ENCODE measurements at regions not wholly inside any gene's neighbourhood (a gene's known extent, or its start where the extent isn't known, plus 50 kb on each side); places are given as distances from the start of the nearest gene placed in this dataset.
"Not testable (repeated sequence)": the region's sequence is repeated elsewhere in the genome, so short reads cannot be mapped to it uniquely, and the experiment has no call there.

GRCh38 chr6:21914121-21914973 is 320.8 kb downstream of the SOX4 start:
- DNase-seq (ENCODE audit: low read depth): peak; percentile 83

- DNase-seq (ENCODE audit: low read depth): peak; percentile 80
Observed at GRCh38 chr6:21915707-21916260, 322.2 kb downstream of the SOX4 start.

- DNase-seq (ENCODE audit: low read depth): no peak
Observed at GRCh38 chr6:21918041-21918440, 324.5 kb downstream of the SOX4 start.

GRCh38 chr6:21918666-21919065 is 325.1 kb downstream of the SOX4 start:
- DNase-seq (ENCODE audit: low read depth): no peak

GRCh38 chr6:21922086-21922485 is 328.5 kb downstream of the SOX4 start:
- DNase-seq (ENCODE audit: low read depth): peak; percentile 41

GRCh38 chr6:21924002-21924401 is 330.5 kb downstream of the SOX4 start:
- no peak for DNase-seq (ENCODE audit: low read depth)

- no peak for DNase-seq (ENCODE audit: low read depth)
Observed at GRCh38 chr6:21928827-21929226, 335.3 kb downstream of the SOX4 start.

- DNase-seq (ENCODE audit: low read depth): no peak
Observed at GRCh38 chr6:21931641-21932335, 338.2 kb downstream of the SOX4 start.

- no peak for DNase-seq (ENCODE audit: low read depth)
Observed at GRCh38 chr6:21933351-21933750, 339.8 kb downstream of the SOX4 start.

- no peak for DNase-seq (ENCODE audit: low read depth)
Observed at GRCh38 chr6:21935142-21935541, 341.6 kb downstream of the SOX4 start.

GRCh38 chr6:21935561-21936028 is 342.0 kb downstream of the SOX4 start:
- peak; percentile 62 for DNase-seq (ENCODE audit: low read depth)

- no peak for DNase-seq (ENCODE audit: low read depth)
Observed at GRCh38 chr6:21937466-21937865, 343.9 kb downstream of the SOX4 start.

GRCh38 chr6:21939066-21939465 is 345.5 kb downstream of the SOX4 start:
- not testable (repeated sequence) for DNase-seq (ENCODE audit: low read depth)

GRCh38 chr6:21941926-21942325 is 348.4 kb downstream of the SOX4 start:
- no peak for DNase-seq (ENCODE audit: low read depth)

GRCh38 chr6:21942897-21943296 is 349.3 kb downstream of the SOX4 start:
- DNase-seq (ENCODE audit: low read depth): no peak

GRCh38 chr6:21946298-21946783 is 350.5 kb downstream of the PRL start:
- DNase-seq (ENCODE audit: low read depth): peak; percentile 94

- DNase-seq (ENCODE audit: low read depth): not testable (repeated sequence)
Observed at GRCh38 chr6:21947227-21947626, 349.6 kb downstream of the PRL start.

- peak; percentile 36 for DNase-seq (ENCODE audit: low read depth)
Observed at GRCh38 chr6:21947731-21948386, 349.0 kb downstream of the PRL start.

GRCh38 chr6:21949211-21949801 is 347.5 kb downstream of the PRL start:
- DNase-seq (ENCODE audit: low read depth): peak; percentile 14

GRCh38 chr6:21952367-21952766 is 344.5 kb downstream of the PRL start:
- DNase-seq (ENCODE audit: low read depth): no peak

Measured in Daoy (cell line).